ENCODE measurements at regions not wholly inside any gene's neighbourhood (a gene's known extent, or its start where the extent isn't known, plus 50 kb on each side); places are given as distances from the start of the nearest gene placed in this dataset.

DNA sequence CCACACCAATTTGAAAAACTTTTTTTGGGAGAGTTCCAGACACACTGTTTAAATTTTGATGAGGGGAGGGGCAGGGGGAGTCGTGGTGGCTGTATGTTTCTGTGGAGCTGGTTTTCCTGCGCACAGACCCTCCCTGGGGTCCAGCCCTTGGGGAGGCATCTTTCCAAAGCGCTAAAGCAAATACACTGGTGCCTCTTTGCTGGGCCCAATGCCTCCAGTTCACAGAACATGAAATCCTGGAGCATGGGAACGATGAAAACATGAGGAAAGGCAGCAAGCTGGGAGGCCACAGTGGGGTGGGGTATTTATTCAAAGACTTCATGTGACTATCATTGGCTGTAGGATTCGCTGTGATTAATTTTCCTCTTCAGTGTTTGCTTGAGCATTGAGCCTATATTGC is 135.3 kb downstream of the CCDC34 start:
- no peak for TF ChIP-seq CTCF (IDR thresholded peaks at IDR 0.05)
- no peak for TF ChIP-seq POLR2A (IDR thresholded peaks at IDR 0.05)
